ENCODE measurements at regions not wholly inside any gene's neighbourhood (a gene's known extent, or its start where the extent isn't known, plus 50 kb on each side); places are given as distances from the start of the nearest gene placed in this dataset.

DNA sequence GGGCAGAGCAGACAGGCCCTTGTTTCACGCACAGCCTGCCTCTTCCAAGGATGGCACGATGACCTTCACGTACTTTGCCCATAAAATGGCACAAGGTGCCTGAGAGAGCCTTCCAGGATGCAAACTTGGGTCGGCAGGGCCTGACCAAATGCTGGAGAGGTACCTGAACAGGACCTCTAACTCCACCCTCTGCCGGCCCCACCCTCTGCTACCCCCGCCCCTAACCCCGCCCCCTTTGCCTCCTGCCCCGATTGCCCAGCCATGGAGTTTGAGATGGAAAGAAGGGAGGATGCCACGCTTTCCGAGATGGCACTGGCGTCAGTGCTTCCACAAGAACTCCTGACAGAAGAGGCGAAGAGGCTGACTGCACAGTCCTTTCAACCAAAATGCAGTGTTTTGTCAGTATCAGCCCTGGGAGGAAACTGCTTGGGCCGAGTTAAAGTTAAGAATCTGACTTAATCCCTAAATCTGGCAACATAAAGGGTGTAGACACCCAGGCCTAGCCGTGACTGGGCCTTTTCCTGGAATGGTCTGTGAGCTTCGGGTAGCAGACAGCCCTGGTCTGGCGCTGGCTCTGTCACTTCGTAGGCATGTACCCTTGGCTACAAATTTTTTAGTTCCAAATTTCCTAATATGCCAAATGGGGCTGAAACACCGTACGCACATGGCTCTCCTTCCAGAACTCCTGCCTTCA, 230.3 kb upstream of the RGMA start:
- DNase-seq (ENCODE audit: low read depth in 2 of 2): no peak

DNA sequence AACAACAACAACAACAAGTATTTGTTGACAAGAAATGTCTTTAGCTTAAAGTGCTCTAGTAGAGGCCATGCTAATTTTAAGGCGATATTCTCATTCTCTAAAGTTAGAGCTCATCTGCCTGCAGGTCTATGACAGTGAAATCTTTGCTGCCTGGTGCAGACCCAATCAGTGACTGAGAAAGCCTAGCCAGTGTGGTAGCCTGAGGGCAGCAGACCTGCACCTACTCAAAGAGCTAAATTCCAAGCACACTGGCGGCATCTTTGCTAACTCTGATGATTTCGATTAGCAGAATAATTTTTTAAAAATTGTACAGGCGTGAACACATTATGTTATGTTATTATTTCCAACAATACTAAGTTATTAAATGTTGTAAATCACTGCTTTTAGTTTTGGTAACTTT, 228.8 kb upstream of the RGMA start:
- no peak for DNase-seq (ENCODE audit: low read depth in 2 of 2)

DNA sequence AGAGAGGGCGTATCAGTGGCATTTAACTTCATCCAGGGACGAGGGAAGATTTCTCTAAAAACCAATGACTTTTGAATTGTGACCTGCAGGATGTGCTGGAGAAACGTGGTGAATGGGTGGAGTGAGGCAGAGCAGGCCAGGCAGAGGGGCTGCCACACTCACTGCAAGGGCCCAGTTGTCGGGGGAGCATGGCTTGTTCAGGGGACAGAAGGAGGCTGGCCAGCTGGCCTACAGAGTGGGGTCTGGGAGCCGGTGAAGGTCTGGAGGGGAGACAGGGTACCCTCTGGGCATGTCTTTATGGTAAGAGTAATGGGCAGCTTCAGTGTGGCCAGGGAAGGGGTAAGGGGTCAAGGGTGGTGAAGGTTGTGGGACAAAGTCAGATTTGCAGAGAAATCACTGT, 225.2 kb upstream of the RGMA start:
- no peak for DNase-seq (ENCODE audit: low read depth in 2 of 2)

DNA sequence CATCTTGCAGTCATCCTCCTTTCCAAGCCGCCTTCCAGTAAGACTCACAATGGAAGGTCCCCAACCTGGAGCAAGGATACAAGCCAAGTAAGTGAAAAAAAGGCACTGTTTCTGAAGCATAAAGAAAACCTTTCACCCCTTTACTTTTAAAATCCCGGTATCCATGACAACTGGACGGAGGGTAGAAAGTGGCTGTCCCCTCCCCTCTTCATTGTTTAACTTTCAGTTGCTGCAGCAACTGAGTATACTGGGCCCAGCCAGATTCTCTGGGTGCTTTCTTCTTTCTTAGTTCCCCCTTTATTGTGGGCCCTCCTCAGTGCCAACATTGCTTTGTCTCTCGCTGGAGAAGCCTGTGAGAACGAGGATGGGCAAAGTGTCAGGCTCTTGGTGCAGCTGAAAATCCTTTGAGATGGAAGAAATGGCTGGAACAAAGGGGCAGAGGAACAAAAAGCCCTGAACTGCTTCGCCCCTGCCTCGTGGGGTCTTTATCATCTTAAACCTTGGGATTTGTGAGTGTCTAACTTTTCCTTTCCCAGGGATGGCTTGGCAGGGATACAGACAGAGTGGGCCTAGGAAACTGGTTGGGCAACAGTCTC, 224.0 kb upstream of the RGMA start:
- DNase-seq (ENCODE audit: low read depth in 2 of 2): no peak

DNA sequence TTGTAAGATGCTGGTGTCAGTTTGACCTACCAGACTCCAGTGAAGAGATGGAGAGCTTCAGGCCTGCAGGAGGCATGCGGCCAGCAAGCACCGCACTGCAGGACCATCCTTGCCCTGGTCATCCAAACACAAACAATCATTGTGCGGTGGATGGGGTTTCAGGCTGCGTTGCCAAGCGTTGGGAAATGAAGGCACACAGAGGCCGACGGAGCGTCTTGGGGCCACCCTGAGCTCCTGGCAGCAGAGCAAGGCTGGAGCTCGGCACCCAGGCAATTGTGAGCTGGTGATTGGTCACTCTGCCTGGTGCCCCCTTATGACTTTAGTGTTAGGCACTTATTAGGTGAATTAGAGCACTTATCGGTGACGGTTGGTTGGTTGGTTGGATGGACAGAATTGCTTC, 222.6 kb upstream of the RGMA start:
- DNase-seq (ENCODE audit: low read depth in 2 of 2): no peak

DNA sequence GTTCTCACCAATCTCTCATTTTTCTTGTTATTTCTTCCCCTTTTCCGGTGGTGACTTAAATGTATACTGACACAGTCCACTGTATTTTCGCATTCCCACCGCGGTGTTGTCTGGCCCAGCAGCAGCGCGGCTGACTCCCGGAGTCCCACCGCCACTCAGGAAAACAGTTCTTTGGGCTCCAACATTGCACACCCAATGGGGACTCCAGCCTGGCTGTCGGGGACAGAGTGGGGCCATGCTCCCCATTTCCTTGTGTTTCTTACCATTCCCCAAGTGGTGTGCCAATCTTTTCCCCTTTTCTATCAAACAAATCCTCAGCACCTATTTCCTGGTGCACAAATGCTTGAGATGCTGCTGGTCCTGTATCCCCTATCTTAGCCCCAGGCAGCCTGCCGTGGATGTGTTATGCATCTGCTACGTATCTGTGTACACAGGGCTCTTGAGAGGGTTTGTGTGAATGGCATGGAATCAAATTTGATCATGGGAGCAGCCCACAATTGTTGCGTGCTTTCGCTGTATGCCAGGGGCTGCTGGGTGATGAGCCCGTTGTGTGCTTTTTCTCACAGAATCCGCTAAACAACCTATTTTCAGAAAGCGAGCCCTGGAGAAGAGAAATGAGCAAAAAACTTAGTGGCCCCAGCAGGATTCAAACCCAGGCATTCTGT, 219.1 kb upstream of the RGMA start:
- no peak for DNase-seq (ENCODE audit: low read depth in 2 of 2)

DNA sequence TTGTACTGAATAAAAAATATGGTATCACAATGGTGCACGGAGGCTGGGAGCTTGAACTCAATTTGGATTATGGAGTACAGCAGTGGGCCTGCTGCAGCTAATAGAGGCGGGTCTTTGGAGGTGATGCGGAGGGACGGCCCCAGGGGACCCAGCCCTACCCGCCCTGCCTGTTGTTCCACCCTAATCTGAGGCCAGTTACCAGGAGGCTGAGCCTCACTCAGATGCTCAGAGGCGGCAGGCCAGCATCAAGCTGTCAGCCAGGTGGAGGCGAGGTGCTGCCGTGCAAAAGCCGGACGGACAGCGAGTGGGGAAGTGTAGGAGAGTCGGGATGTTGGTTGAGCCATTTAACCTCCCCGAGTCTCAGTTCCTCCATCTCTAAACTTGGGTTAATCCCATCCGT, 218.5 kb upstream of the RGMA start:
- DNase-seq (ENCODE audit: low read depth in 2 of 2): no peak

DNA sequence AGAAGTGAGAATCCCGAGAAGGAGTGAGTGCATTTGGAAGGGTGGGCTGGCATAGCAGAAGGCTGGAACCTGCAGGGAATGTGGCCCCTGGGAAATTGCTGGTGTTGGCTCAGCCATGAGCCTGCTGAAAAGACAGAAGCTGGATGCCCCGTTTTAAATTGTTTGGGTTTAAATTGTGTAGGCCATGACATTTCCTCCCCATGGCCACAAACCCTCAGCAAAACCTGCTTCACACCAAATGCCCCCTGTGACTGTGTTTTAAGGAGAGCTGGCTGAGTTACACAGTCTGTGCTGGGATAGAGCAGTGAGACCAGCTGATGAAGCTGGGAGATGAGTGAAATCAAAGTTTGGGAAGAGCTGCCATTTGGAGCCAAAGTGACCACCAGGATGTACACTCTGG, 216.3 kb upstream of the RGMA start:
- no peak for DNase-seq (ENCODE audit: low read depth in 2 of 2)

DNA sequence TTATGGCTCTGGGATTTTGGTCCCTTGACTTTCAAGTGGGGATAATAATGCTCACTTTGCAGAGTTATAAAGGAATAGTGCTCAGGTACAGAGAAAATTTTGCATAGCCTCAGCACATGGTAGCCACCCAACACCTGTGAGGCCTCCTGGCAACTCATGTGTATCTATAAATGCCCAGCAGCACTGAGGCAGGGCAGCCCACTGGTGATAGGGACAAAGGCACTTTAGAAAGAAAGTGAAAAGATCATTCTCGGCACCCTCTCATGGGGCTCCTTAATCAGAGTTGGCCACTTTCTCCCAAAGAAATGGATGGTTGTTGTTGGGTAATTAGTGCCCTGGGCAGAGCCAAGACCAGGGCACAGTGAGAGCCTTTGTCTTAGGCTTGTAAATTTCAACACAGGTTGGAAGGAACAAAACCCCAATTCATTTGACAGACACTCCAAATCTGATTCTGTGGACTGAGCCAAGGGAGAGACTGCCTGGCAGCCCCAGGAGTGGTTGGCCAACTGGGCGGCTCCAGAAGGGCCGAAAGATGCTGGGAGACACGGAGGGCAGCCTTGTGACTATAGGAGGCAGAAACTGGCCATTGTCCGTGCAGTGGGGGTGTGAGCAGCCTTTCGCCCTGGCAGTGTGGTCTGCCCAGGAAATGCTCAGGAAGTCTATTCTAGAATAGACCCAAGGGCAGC, 213.2 kb upstream of the RGMA start:
- DNase-seq (ENCODE audit: low read depth in 2 of 2): no peak

DNA sequence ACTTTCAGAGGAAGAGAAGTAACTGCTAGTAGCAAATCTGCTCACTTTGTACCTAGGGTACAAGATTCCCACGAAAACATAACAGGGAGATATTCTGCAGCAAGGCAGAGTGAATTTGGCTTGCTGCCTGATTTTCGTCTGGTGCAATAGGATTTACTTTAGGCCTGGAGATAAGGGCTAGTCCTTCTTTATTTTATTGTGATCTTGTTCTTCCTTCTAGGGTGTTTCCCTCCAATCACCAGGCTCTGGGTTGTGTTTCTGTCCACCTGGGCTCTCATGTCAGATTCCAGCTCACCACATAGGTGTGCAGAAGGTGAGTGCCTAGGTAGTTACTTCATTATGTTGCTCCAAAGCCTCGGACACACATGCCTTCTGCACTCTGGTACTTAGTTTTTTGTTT, 211.8 kb upstream of the RGMA start:
- no peak for DNase-seq (ENCODE audit: low read depth in 2 of 2)

DNA sequence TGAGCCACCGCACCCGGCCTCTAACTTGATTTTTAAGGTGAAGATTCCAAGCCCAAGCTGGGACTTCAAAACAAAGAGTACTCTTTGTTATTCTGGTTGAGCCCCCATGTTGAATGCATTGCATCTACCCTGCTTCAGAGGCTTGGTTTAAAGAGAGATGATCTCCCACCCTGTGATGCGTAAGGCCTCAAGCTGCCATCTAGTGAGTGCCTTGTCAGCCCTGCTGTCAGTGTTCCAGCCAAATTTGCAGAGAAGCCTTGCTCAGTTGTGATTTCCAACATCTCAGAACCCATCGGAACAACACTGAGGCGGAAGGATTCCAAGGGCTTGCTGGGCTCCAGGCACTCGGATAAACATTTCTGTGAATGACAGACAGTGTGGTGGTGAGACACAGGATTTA, 210.7 kb upstream of the RGMA start:
- DNase-seq (ENCODE audit: low read depth in 2 of 2): no peak

DNA sequence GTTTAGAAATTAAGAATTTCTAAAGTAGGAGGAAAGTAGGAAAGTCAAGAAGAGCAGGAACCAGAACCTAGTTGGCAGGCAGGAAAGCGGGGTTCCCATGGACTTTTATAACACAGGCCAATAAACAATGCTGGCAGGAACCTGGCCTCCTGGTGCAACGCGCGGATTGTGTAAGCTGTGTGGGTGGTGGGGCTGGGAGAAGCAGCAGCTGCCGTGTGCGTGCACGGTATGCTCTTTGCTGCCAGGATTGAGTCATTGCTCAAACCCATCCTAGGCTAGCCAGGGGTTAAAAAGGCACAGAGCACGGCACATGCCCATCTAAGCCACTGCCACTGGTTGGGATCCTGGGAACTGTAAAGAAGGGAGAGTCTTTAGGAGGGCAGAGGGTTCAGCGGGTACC, 209.9 kb upstream of the RGMA start:
- no peak for DNase-seq (ENCODE audit: low read depth in 2 of 2)

DNA sequence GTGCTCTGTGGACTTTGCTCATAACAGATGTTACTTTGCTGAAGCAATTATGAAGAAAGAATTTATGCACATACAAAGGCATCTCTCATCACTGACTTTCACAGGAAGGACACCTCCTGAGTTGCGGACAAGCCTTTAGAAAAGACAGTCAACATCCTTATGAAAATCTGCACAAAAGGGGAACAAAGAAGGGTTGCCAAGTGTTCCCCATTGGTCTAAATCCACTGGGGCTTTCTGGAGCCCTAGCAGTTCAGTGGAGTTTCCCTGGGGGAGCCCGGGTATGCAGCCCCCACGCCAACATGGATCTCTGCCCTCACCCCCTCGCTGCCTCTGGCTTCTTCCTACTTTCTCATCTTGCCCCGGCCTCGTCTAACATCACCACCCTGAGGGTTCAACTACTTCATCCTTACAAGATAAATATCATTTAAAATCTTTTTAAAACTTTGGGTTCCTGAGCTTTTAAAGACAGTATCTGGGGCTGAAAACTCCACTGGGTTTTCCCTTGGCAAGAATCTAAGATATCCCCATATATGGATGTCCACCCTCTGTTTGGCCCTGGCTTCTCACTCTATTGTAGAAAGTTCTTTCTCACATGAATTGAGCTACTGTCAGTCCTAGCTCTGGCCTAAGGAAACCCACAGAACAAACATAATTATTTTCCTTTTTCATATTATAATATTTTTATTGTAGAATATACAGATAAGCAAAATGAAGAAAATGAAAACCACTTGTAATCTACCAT, 207.9 kb upstream of the RGMA start:
- no peak for DNase-seq (ENCODE audit: low read depth in 2 of 2)

DNA sequence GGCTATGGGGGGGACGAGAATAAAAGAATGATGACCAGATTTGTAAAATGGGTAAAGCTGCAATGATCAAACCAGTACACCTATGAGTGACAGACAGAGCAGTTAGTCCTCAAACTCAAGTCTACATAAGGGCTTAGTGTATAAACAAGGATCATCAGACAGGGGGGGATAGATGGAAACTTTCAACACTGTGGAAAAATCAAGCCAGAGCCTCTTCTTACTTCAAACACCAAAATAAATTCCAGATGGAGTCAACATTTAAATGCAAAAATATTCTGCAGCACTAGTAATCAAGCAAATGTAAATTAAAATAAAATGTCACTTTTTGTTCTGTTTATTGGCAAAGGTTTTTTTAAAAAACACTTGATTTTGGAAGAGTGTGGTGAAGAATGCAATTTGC, 205.9 kb upstream of the RGMA start:
- no peak for DNase-seq (ENCODE audit: low read depth in 2 of 2)

DNA sequence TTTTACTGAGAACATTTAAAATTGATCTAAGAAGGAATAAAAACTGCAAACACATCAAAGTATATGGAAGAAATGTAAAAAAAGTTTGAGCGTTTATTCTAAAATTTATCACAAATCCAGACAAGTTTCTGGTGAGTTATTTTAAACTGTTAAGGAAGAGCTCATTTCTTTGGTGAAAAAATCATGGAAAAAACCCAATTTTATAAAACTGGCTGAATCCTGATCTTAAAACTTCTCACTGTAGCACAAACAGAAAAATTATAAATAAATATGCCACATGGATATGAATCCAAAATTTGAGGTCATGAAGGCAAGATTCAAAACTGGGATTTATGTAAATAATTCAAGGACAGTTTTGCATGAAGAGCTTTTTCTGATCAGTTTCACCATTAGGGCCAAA, 205.1 kb upstream of the RGMA start:
- no peak for DNase-seq (ENCODE audit: low read depth in 2 of 2)

DNA sequence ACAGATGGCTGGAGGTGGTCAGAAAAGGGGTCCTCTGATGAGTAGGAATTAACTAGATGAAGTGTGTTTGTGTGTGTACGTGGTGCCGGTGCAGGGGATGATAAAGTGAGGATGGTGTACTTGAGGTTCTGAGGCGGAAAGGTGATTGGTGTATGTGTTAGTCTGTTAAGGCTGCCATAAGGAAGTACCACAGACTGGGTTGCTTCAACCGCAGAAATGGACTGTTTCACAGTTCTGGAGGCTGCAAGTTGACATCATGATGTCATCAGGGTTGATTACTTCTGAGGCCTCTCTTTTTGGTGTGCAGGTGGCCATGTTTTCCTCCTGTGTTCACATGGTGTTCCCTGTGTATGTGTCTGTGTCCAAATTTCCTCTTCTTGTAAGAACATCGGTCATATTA, 202.4 kb upstream of the RGMA start:
- DNase-seq (ENCODE audit: low read depth in 2 of 2): no peak

DNA sequence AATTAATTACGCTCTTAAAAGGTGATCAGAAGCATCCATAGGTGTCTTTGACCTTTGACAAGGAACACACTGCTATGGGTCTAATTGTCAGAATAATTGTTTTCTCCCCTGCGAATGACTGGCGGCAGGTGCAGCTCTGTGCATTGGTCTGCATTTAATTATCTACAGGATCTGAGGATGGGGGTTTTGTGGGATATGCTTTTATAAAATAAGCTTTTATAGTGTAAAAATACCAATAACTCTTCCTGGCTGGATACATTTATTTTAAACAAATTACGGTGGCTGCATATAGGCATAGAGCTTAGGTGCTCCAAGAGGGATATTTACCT, 201.6 kb upstream of the RGMA start:
- no peak for DNase-seq (ENCODE audit: low read depth in 2 of 2)

DNA sequence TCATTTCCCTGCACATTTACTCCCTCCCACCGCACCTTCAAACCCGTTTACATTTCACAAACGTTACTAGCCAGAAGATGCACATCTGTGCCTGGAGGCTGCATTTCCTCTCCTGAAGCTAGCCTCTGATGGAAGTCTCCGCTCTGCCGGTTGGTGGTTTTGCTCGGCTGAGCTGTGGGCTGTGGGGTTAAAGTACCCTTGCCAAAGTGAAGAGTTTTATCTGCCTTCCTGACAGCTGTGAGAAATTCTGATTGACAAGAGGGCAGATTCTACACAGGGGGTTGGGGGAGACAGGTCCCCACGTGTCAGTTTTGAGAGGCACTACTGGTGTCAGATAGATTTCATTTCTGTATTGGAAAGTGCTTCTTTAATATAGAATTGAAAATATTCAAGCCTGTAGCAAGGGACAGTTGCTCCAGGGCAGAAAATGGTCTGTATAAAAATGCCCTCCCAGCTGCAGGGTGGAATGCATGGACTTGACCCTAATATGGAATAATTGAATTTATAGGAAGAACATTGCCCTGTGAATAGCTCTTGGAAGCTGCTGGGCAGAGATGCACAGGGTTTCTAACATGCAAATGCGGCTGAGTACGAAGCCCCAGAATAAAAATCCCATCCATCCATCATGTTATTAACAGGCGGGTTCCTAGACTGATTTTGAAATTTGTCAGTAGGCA, 201.1 kb upstream of the RGMA start:
- no peak for DNase-seq (ENCODE audit: low read depth in 2 of 2)

DNA sequence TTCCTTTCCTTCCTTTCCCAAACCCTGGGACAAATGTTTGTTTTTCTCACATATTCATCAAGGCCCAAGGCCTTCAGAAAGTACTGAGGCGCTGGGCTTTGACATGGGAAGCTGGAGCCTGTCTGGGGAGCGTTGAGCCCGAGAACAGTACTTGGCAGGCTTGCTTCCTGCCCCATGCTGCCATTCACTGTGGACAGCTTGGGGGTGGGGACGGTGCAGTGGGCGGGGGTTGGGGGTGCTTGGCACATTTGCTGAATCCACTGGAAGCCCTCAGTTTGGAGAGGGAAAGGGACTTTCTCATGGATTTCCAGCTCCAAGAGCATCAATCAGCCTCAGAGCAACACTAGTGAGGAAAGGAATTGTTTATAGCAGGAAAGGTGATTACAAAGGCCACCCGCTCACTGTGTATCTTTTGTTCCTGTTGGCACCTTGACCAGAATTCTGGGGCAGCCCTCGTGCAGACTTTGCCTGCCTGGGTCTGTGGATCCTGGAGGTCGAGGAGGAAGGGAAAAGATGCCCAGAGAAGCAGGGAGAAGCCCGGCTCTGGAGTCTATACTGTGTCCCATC, 199.8 kb upstream of the RGMA start:
- no peak for DNase-seq (ENCODE audit: low read depth in 2 of 2)

DNA sequence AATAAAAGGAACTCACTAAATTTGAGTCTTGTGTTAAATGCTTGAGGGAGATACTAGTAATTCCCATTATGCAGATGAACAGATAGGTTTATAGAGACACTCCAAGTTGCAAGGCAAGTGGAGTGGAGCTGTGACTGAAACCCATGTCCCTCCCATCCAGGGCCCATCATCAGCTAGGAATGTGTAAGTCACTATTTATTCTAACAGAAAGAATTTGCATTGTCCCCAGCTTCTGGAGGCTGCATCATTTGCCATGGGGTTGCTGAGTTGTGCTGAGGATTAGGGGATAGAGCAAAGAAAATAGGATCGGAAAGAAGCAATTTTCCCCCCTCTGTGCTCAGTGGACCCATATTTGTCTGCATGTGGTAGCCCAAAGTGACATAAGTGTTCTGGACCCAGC, 197.4 kb upstream of the RGMA start:
- no peak for DNase-seq (ENCODE audit: low read depth in 2 of 2)

DNA sequence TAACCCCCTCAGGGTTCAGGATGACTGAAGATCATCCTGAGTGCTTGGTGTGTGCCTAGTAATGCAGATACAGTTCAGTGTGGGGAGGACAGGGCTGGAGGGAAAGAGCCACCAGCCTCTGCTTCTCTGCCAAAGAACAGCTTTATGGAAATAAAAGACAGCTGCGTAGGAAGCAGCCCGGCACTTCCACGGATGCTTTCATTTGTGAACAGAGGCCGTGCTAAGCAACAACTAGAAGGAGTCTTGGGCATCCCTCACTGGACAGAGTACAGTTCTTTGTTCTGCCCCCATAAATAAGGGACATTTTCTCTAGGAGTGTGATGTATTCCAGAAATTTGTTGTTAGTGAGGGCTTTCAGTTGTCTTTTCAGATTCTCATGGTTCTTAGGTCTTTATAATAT, 194.8 kb upstream of the RGMA start:
- DNase-seq (ENCODE audit: low read depth in 2 of 2): no peak

DNA sequence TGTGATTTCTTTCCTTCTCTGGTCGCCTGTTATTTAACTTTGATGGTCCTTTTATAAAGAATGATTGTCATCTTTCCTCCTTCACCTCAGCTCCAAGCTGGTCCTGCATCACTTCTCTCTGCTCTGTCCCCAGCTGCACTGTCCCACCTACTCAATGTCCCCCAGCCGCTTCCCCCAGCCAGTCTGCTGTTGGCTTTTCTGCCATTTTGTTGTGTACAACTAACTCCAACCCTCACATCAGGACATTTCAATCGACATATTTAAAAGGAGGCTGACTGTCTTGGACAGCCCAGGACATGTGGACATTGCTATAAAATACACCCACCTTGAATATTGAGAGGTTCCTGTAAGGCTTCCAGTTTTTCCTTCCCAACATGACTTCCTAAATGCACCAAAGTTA, 193.8 kb upstream of the RGMA start:
- DNase-seq (ENCODE audit: low read depth in 2 of 2): no peak
